GM12891 (cell line): ENCODE measurements at regions not wholly inside any gene's neighbourhood (a gene's known extent, or its start where the extent isn't known, plus 50 kb on each side); places are given as distances from the start of the nearest gene placed in this dataset.

ENCODE experiments used
- POLR2A ChIP-seq: IDR thresholded peaks from 2 replicates; pipeline ENCODE4 v1.6.1; 2011; ENCODE audit warnings: low read depth, low read length, control low read depth
- POLR2AphosphoS5 ChIP-seq: IDR thresholded peaks from 2 replicates; pipeline ENCODE4 v1.6.1; 2011; ENCODE audit warnings: low read depth, low read length, control low read depth
- SPI1 ChIP-seq: IDR thresholded peaks from 2 replicates; pipeline ENCODE4 v1.6.1; 2011; ENCODE audit warnings: low read depth, low read length, control low read depth
- TAF1 ChIP-seq: IDR thresholded peaks from 2 replicates; pipeline ENCODE4 v1.6.1; 2011; ENCODE audit warnings: low read depth, low read length, control low read depth

GRCh38 chr5:99763021-99763774 is 772.0 kb upstream of the FAM174A start:
- TF ChIP-seq POLR2A, result no peak
- TF ChIP-seq POLR2AphosphoS5, result no peak
- no peak for TF ChIP-seq TAF1
- TF ChIP-seq SPI1, result no peak
